ENCODE measurements at regions not wholly inside any gene's neighbourhood (a gene's known extent, or its start where the extent isn't known, plus 50 kb on each side); places are given as distances from the start of the nearest gene placed in this dataset.

GRCh38 chr10:133010095-133010842 lies 67.9 kb upstream of the CFAP46 start:
- TF ChIP-seq SUZ12 (IDR thresholded peaks at IDR 0.05; ENCODE audit: extremely low read depth, insufficient read depth, insufficient read length) (no peak), ZNF274 (IDR thresholded peaks at IDR 0.05; ENCODE audit: low read depth, low read length) (no peak)

All from NT2/D1 (cell line).